Activated naive CD4-positive, alpha-beta T cell treated with anti-CD3 and anti-CD28 coated beads, Interleukin-2, amount 50 U/mL, for 72 hours (primary cell): ENCODE measurements at regions not wholly inside any gene's neighbourhood (a gene's known extent, or its start where the extent isn't known, plus 50 kb on each side); places are given as distances from the start of the nearest gene placed in this dataset.

ENCODE experiments used
- ATAC-seq, 2 donors: fragments of 150-1000 bp; cut with Tn5 transposase; 2 replicates each; pipeline ENCODE4 v1.10.0; 2021; ENCODE audit warnings: mild to moderate bottlenecking in 2 of 2, moderate library complexity in 2 of 2
- DNase-seq, 2 donors: peaks; one replicate each; pipeline ENCODE4 v3.0.0; 2021 to 2022; ENCODE audit warnings: low spot score in 2 of 2
- H3K27ac Mint-ChIP-seq, 2 donors: one replicate each; pipeline ENCODE4 v1.8.0; 2022; ENCODE audit warnings: mild to moderate bottlenecking in 2 of 2, mixed read lengths in 2 of 2
- H3K36me3 Mint-ChIP-seq, 2 donors: one replicate each; pipeline ENCODE4 v1.8.0; 2022; ENCODE audit warnings: mixed read lengths in 2 of 2
- H3K9me3 Mint-ChIP-seq, 2 donors: one replicate each; pipeline ENCODE4 v1.8.0; 2022; ENCODE audit warnings: mixed read lengths in 2 of 2

GRCh38 chr13:112124141-112124540, 57.2 kb downstream of the SOX1 start:
- Mint-ChIP-seq H3K9me3 (no peaks in the 10 kb centered on the region), H3K36me3 (no peaks in the 10 kb centered on the region), H3K27ac (no peak overlapping the region)
- no peak for DNase-seq
- ATAC-seq: no peak

GRCh38 chr13:112127564-112128330, 60.8 kb downstream of the SOX1 start:
- no peaks in the 10 kb centered on the region for H3K36me3 Mint-ChIP-seq
- H3K27ac Mint-ChIP-seq: no peak overlapping the region
- DNase-seq (no peak), ATAC-seq (no peak)
- H3K9me3 Mint-ChIP-seq: no peaks in the 10 kb centered on the region

GRCh38 chr13:112128331-112128610, 61.3 kb downstream of the SOX1 start:
- ATAC-seq (no peak), DNase-seq (no peak)
- H3K9me3 Mint-ChIP-seq: no peaks in the 10 kb centered on the region
- no peaks in the 10 kb centered on the region for H3K36me3 Mint-ChIP-seq
- H3K27ac Mint-ChIP-seq: no peak overlapping the region

- Mint-ChIP-seq H3K27ac (no peak overlapping the region), H3K9me3 (no peaks in the 10 kb centered on the region), H3K36me3 (no peaks in the 10 kb centered on the region)
- DNase-seq: no peak
- ATAC-seq: no peak
Measured at GRCh38 chr13:112130418-112130817, 63.5 kb downstream of the SOX1 start.

- DNase-seq: no peak
- no peak for ATAC-seq
- Mint-ChIP-seq H3K36me3 (no peaks in the 10 kb centered on the region), H3K9me3 (no peaks in the 10 kb centered on the region), H3K27ac (no peak overlapping the region)
Measured at GRCh38 chr13:112131081-112131712, 64.2 kb downstream of the SOX1 start.

GRCh38 chr13:112131713-112132113, 64.8 kb downstream of the SOX1 start:
- H3K36me3 Mint-ChIP-seq: no peaks in the 10 kb centered on the region
- DNase-seq (no peak), ATAC-seq (no peak)
- H3K9me3 Mint-ChIP-seq: no peaks in the 10 kb centered on the region
- H3K27ac Mint-ChIP-seq: no peak overlapping the region

GRCh38 chr13:112132142-112132541, 65.2 kb downstream of the SOX1 start:
- Mint-ChIP-seq H3K27ac (no peak overlapping the region), H3K36me3 (no peaks in the 10 kb centered on the region), H3K9me3 (no peaks in the 10 kb centered on the region)
- no peak for DNase-seq
- ATAC-seq: no peak

GRCh38 chr13:112132619-112133018, 65.7 kb downstream of the SOX1 start:
- DNase-seq (no peak), ATAC-seq (no peak)
- no peaks in the 10 kb centered on the region for H3K9me3 Mint-ChIP-seq
- no peak overlapping the region for H3K27ac Mint-ChIP-seq
- no peaks in the 10 kb centered on the region for H3K36me3 Mint-ChIP-seq

GRCh38 chr13:112133499-112134390, 66.8 kb downstream of the SOX1 start:
- Mint-ChIP-seq H3K9me3 (no peaks in the 10 kb centered on the region), H3K27ac (no peak overlapping the region), H3K36me3 (no peaks in the 10 kb centered on the region)
- no peak for DNase-seq
- ATAC-seq: no peak

- H3K9me3 Mint-ChIP-seq: no peaks in the 10 kb centered on the region
- ATAC-seq (no peak), DNase-seq (no peak)
- H3K27ac Mint-ChIP-seq: no peak overlapping the region
- H3K36me3 Mint-ChIP-seq: no peaks in the 10 kb centered on the region
Measured at GRCh38 chr13:112134391-112135075, 67.6 kb downstream of the SOX1 start.

GRCh38 chr13:112136095-112136494, 69.1 kb downstream of the SOX1 start:
- H3K27ac Mint-ChIP-seq: peak overlapping the region in 1 of 2 donors; percentile 34
- no peaks in the 10 kb centered on the region for H3K9me3 Mint-ChIP-seq
- ATAC-seq (no peak), DNase-seq (no peak)
- H3K36me3 Mint-ChIP-seq: no peaks in the 10 kb centered on the region

GRCh38 chr13:112137144-112137543, 70.2 kb downstream of the SOX1 start:
- DNase-seq (no peak), ATAC-seq (no peak)
- Mint-ChIP-seq H3K27ac (no peak overlapping the region), H3K36me3 (no peaks in the 10 kb centered on the region), H3K9me3 (no peaks in the 10 kb centered on the region)

- H3K36me3 Mint-ChIP-seq: no peaks in the 10 kb centered on the region
- DNase-seq: no peak
- no peak overlapping the region for H3K27ac Mint-ChIP-seq
- ATAC-seq: no peak
- no peaks in the 10 kb centered on the region for H3K9me3 Mint-ChIP-seq
Measured at GRCh38 chr13:112140366-112140765, 73.4 kb downstream of the SOX1 start.

GRCh38 chr13:112141643-112142400, 74.9 kb downstream of the SOX1 start:
- DNase-seq (no peak), ATAC-seq (no peak)
- H3K9me3 Mint-ChIP-seq: no peaks in the 10 kb centered on the region
- no peak overlapping the region for H3K27ac Mint-ChIP-seq
- H3K36me3 Mint-ChIP-seq: no peaks in the 10 kb centered on the region

- DNase-seq: no peak
- no peaks in the 10 kb centered on the region for H3K9me3 Mint-ChIP-seq
- ATAC-seq: no peak
- no peaks in the 10 kb centered on the region for H3K36me3 Mint-ChIP-seq
- no peak overlapping the region for H3K27ac Mint-ChIP-seq
Measured at GRCh38 chr13:112142401-112142930, 75.5 kb downstream of the SOX1 start.

GRCh38 chr13:112143046-112143752, 76.2 kb downstream of the SOX1 start:
- H3K27ac Mint-ChIP-seq: no peak overlapping the region
- H3K36me3 Mint-ChIP-seq: no peaks in the 10 kb centered on the region
- ATAC-seq (no peak), DNase-seq (no peak)
- H3K9me3 Mint-ChIP-seq: no peaks in the 10 kb centered on the region
